Sigmoid colon (tissue), 4 donors: ENCODE measurements at regions not wholly inside any gene's neighbourhood (a gene's known extent, or its start where the extent isn't known, plus 50 kb on each side); places are given as distances from the start of the nearest gene placed in this dataset.

Source experiments
- EP300 ChIP-seq, 4 donors: sonication (generic); formaldehyde crosslinking; IDR thresholded peaks; one replicate each; pipeline ENCODE4 v1.6.1; 2017; ENCODE audit warnings: antibody characterized with exemption in 4 of 4
- POLR2A ChIP-seq, 2 donors: fragments of 450-650 bp; IDR thresholded peaks; one replicate each; pipeline ENCODE4 v1.6.1; 2016; ENCODE audit warnings: antibody characterized with exemption in 2 of 2, mild to moderate bottlenecking in 2 of 2, moderate library complexity in 2 of 2
- POLR2AphosphoS5 ChIP-seq, 4 donors: sonication (generic); formaldehyde crosslinking; IDR thresholded peaks; one replicate each; pipeline ENCODE4 v1.6.1; 2017; ENCODE audit warnings: antibody characterized with exemption in 4 of 4
- TF ChIP-seq, protein P1 (sequence below), 4 experiments: fragments of 450-650 bp in 3 of 4; fragments of 200-600 bp in 1 of 4; IDR thresholded peaks; one replicate each; pipeline ENCODE4 v1.5.1; 2016 to 2019; ENCODE audit warnings: antibody characterized with exemption in 4 of 4, mild to moderate bottlenecking in 3 of 4, moderate library complexity in 2 of 4

DNA sequence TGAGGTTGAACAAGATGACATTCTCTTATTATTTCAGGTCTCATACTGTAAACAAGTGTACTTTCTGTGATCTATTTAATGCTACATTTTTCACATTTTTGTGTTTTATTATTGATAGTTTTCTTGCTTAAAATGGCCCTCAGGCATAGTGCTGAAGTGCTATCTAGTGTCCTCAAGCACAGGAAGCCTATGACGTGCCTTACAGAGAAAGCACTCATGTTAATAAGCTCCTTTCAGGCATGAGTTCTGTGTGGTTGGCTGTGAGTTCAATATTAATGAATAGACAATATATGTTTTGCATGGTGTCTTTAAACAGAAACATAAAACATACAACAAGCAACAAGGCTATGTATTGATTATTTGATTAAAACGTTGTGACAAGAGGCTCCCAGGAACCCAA is 450.1 kb downstream of the PLK2 start:
- TF ChIP-seq, protein P1, sequence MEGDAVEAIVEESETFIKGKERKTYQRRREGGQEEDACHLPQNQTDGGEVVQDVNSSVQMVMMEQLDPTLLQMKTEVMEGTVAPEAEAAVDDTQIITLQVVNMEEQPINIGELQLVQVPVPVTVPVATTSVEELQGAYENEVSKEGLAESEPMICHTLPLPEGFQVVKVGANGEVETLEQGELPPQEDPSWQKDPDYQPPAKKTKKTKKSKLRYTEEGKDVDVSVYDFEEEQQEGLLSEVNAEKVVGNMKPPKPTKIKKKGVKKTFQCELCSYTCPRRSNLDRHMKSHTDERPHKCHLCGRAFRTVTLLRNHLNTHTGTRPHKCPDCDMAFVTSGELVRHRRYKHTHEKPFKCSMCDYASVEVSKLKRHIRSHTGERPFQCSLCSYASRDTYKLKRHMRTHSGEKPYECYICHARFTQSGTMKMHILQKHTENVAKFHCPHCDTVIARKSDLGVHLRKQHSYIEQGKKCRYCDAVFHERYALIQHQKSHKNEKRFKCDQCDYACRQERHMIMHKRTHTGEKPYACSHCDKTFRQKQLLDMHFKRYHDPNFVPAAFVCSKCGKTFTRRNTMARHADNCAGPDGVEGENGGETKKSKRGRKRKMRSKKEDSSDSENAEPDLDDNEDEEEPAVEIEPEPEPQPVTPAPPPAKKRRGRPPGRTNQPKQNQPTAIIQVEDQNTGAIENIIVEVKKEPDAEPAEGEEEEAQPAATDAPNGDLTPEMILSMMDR (IDR thresholded peaks at IDR 0.05), result no peak
- TF ChIP-seq EP300 (IDR thresholded peaks at IDR 0.05) (no peak), POLR2A (IDR thresholded peaks at IDR 0.05) (no peak), POLR2AphosphoS5 (IDR thresholded peaks at IDR 0.05) (no peak)
